Progenitor cell of endocrine pancreas (in vitro differentiated cells): ENCODE measurements at regions not wholly inside any gene's neighbourhood (a gene's known extent, or its start where the extent isn't known, plus 50 kb on each side); places are given as distances from the start of the nearest gene placed in this dataset.

Source experiments
- DNase-seq: peaks from one replicate; pipeline ENCODE4 v3.0.0; 2021; ENCODE audit warnings: low spot score; ENCODE audit not compliant: unreplicated experiment
- H3K27ac Mint-ChIP-seq: 2 replicates; pipeline ENCODE4 v1.8.0; 2021; ENCODE audit warnings: mild to moderate bottlenecking, moderate library complexity, mixed read lengths
- H3K27me3 Mint-ChIP-seq: 2 replicates; pipeline ENCODE4 v1.8.0; 2021; ENCODE audit warnings: mixed read lengths
- H3K36me3 Mint-ChIP-seq: 2 replicates; pipeline ENCODE4 v1.8.0; 2022; ENCODE audit warnings: mixed read lengths; ENCODE audit not compliant: insufficient read depth
- H3K4me1 Mint-ChIP-seq: 2 replicates; pipeline ENCODE4 v1.8.0; 2021; ENCODE audit warnings: low read depth, mixed read lengths
- H3K4me3 Mint-ChIP-seq: 2 replicates; pipeline ENCODE4 v1.8.0; 2021; ENCODE audit warnings: low read depth, mild to moderate bottlenecking, moderate library complexity, mixed read lengths
- H3K9me3 Mint-ChIP-seq: 2 replicates; pipeline ENCODE4 v1.8.0; 2021; ENCODE audit warnings: low read depth, mixed read lengths
- TF ChIP-seq, protein P1 (sequence below): fragments of 200-600 bp; sonication (generic); IDR thresholded peaks from one replicate; pipeline ENCODE4 v1.5.0; 2021; ENCODE audit warnings: antibody characterized with exemption, mild to moderate bottlenecking; ENCODE audit not compliant: unreplicated experiment

GRCh38 chr2:83435989-83436388, 1023.1 kb downstream of the SUCLG1 start:
- no peak overlapping the region for H3K27ac Mint-ChIP-seq
- H3K9me3 Mint-ChIP-seq: no peaks in the 10 kb centered on the region
- H3K27me3 Mint-ChIP-seq: no peaks in the 10 kb centered on the region
- no peaks in the 10 kb centered on the region for H3K36me3 Mint-ChIP-seq
- no peaks in the 10 kb centered on the region for H3K4me1 Mint-ChIP-seq
- no peak overlapping the region for H3K4me3 Mint-ChIP-seq
- TF ChIP-seq, protein P1, sequence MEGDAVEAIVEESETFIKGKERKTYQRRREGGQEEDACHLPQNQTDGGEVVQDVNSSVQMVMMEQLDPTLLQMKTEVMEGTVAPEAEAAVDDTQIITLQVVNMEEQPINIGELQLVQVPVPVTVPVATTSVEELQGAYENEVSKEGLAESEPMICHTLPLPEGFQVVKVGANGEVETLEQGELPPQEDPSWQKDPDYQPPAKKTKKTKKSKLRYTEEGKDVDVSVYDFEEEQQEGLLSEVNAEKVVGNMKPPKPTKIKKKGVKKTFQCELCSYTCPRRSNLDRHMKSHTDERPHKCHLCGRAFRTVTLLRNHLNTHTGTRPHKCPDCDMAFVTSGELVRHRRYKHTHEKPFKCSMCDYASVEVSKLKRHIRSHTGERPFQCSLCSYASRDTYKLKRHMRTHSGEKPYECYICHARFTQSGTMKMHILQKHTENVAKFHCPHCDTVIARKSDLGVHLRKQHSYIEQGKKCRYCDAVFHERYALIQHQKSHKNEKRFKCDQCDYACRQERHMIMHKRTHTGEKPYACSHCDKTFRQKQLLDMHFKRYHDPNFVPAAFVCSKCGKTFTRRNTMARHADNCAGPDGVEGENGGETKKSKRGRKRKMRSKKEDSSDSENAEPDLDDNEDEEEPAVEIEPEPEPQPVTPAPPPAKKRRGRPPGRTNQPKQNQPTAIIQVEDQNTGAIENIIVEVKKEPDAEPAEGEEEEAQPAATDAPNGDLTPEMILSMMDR: no peak
- DNase-seq: no peak

- TF ChIP-seq, protein P1: no peak
- Mint-ChIP-seq H3K27ac (no peak overlapping the region), H3K9me3 (peaks cover 36% of the 10 kb centered on the region), H3K36me3 (no peaks in the 10 kb centered on the region), H3K27me3 (no peaks in the 10 kb centered on the region), H3K4me3 (no peak overlapping the region), H3K4me1 (no peaks in the 10 kb centered on the region)
- DNase-seq: no peak
Observed at GRCh38 chr2:83420993-83421392, 1038.1 kb downstream of the SUCLG1 start.

DNA sequence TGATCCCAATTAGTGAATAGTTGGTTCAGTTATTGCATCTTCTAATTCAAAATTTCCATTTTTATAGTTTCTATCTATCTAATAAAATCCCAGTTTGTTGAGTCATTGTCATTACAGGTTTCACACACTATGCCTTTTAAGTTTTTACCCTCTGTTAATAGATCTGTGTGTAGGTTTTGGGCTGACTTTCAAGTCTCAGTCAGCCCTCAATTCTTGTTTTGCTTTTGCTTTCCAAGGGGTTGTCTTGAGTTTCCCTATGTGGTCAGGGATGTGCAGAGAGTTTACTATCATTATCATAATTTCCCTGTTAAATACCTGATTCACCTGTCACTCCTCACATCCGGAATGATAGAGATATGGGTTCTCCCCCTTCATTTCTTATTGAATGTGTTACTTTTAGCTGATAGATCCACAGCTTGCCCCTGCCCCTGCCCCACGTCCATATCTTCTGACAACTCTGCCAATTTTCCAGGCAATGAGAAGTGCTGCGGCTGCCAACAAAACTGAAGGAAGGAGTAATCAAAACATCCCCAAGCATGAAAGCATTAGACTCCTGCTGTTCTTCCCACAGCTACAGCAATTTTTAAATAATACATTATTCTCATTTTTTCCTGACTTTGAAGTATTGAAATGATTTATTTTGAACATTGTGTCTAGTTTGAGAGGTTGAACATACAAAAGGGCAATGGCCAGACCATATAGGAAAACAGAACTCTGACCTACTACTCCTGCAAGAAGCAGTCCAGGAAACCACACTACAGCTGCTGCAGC, 1064.8 kb downstream of the SUCLG1 start:
- Mint-ChIP-seq H3K27ac (no peak overlapping the region), H3K36me3 (no peaks in the 10 kb centered on the region), H3K4me3 (no peak overlapping the region), H3K4me1 (no peaks in the 10 kb centered on the region), H3K27me3 (no peaks in the 10 kb centered on the region), H3K9me3 (no peaks in the 10 kb centered on the region)
- DNase-seq: no peak
- TF ChIP-seq, protein P1: no peak

DNA sequence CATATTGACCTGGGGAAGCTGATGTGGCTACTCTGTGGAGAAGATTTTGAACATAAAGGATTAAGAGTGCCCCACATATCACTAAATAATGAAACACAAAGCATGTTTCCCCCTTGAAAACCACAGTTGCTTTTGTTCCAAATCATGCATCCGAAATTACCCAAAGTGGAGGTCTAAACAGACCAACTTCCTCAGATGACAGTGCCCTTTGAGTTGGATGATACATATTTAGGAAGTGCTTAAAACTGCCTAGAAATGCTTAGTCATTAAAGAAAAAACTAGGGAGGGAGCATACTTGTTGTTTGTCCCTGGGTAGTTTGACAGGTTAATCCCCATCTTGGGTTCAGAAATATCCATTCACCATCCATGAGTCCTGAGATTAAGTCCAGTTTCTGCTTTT, 1070.3 kb downstream of the SUCLG1 start:
- no peaks in the 10 kb centered on the region for H3K36me3 Mint-ChIP-seq
- H3K27ac Mint-ChIP-seq: no peak overlapping the region
- peaks cover 1% of the 10 kb centered on the region for H3K4me1 Mint-ChIP-seq
- H3K27me3 Mint-ChIP-seq: no peaks in the 10 kb centered on the region
- TF ChIP-seq, protein P1: no peak
- H3K9me3 Mint-ChIP-seq: no peaks in the 10 kb centered on the region
- no peak for DNase-seq
- H3K4me3 Mint-ChIP-seq: no peak overlapping the region

DNA sequence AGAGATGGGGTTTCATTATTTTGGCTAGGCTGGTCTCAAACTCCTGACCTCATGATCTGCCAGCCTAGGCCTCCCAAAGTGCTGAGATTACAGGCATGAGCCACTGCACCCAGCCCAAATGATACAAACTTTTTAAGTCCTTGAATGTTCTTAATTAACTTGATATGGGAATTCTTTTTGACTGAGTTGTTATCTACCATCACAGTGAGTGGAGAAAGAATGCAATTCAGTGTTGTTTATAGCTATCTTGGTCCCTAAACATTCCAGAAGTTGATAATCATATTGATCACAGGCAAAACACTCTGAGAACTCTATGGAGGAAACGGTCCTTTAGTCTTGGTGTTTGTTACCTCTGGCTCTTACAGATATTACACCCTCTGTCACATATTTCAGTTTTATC, 1072.5 kb downstream of the SUCLG1 start:
- Mint-ChIP-seq H3K27ac (no peak overlapping the region), H3K4me3 (no peak overlapping the region)
- TF ChIP-seq, protein P1: no peak

More for the DNA sequence above, 1072.5 kb downstream of the SUCLG1 start:
- Mint-ChIP-seq H3K36me3 (no peaks in the 10 kb centered on the region), H3K27me3 (no peaks in the 10 kb centered on the region), H3K9me3 (peaks cover 1% of the 10 kb centered on the region), H3K4me1 (peaks cover 1% of the 10 kb centered on the region)
- DNase-seq: no peak
